NCI-H526 (cell line): ENCODE measurements at regions not wholly inside any gene's neighbourhood (a gene's known extent, or its start where the extent isn't known, plus 50 kb on each side); places are given as distances from the start of the nearest gene placed in this dataset.
"Not testable (repeated sequence)": the region's sequence is repeated elsewhere in the genome, so short reads cannot be mapped to it uniquely, and the experiment has no call there.

ENCODE experiments used
- DNase-seq, 2 experiments: peaks; one replicate each; lab custom pipeline; 2025; lab: John Stamatoyannopoulos, UW

DNA sequence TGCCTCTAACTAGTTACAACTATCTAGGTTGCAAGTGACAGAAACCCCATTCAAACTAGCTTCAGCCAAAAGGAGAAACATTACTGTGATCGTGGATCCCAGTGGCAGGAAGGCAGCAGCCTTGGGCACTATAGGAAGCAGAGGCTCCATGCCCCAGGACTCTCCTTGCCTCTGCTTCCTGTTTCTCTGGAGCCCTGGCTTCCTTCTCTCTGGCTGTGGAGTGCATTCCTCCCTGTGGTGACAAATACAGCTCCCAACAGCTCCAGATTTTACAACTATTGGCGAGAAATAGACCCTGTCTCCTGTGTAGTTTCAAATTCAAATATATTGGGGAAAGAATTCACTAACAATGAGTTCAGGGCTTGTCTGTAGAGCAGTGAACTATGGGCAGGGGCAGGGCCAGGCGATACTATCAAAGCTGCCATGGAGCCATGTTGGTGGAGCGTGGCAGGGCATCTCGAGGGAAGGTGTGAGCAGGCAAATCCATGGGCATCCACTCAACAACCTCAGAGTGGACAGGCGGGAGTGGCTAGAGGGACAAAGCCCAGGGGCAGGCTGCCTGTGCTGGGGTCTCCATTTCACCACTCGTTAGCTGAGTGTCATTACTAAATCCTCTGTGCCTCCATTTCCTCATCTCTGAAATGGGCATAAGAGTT is 189.5 kb downstream of the ERCC6L2 start:
- no peak for DNase-seq

DNA sequence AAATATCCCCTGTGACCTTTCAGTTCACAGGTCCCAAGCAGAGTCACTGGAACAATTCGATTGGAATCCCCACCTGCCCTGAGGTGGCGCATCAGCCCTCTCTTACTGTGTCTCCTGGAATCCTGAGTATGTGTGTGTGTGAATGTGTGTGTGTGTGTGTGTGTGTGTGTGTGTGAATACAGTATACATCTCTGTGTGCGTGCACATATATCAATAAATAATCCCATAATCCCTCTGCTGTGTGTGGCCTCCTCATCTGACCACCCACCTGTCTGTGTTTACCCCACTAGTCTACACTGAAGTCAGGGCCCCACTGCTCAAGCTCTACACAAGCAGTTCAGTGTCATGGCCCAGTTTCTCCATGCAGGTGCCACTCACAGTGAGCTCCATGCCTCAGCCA is 187.4 kb downstream of the ERCC6L2 start:
- DNase-seq = no peak

DNA sequence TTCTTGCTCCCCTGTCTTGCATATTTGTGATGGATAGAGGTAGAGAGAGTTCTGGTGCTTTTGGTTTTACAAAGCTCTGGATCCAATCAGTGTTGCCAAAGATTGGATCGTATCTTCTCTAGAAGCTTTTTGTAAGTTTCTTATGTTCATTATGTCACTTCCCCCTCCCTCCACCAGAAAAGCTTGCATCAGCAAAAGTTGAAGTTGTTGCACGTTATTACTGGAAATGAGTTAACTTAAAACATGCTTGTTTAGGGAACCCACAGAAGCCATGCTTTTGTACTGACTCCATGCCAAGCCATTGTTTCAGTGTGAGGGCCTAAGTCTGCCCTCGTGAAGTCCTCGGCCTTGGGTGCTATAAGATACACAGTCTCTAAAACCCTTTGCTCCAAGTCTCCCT is 186.5 kb downstream of the ERCC6L2 start:
- DNase-seq = no peak

DNA sequence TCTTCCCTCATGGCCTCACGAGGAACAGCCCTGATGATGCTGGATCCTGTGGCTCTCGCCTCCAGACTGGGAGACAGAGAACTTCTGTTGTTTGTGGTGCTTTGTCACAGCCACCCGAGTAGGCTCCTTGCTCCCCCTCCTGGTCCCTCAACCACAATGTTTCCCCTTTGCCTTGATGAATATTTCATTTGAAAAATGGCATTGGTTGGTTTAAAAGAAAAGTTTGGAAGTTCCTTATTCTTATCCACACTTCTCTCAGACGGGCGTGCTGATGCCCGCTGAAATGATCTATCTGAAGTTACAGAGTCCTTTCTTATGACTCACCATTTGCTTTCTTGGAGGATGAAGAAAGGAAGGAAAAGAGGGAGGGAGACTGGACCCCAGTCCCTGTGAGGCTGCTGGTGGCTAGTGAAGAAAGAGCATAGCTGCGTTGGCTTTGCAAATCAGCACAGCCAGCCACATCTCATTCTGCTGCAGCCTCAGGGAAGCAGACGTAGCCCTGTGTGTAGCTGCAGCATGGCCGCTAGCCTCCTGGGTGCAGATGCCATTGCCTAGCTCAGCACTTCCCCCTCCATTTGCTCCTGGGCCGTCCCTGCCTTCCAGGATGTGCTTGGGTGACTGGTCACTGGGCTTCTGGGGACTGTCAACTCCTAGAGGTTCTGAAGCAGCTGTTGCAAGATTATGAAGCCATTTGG is 185.9 kb downstream of the ERCC6L2 start:
- peak in 1 of 2 experiments; percentile 28 for DNase-seq

DNA sequence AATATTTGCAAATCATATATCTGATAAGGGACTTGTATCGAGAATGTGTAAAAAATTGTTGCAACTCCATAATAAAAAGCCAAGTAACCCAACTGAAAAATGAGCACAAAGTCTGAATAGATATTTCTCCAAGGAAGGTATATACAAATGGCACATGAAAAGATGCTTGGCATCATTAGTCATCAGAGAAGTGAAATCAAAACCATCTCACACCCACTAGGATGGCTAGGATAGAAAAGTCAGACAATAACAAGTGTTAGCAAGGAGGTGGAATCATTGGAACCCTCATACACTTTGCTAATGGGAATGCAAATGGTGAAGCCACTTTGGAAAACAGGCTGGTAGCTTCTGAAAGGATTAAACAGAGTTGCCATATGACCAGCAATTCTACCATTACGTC is 182.7 kb downstream of the ERCC6L2 start:
- DNase-seq = no peak

DNA sequence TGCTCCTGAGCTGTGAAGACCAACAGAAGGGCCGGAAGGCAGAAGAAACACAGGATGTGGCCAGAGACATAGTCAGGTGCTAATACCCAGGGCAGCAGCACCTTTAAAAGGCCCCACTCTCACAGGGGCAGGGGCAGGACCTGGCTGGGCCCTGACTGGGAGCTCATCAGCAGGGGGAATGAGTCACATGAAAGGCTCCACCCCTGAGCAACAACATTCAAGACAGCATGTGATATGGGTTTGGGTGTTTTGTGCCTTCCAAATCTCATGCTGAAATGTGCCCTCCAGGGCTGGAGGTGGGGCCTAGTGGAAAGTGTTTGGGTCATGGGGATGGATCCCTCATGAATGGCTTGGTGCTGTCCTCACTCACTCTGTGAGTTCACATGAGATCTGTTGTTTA is 181.7 kb downstream of the ERCC6L2 start:
- no peak for DNase-seq

DNA sequence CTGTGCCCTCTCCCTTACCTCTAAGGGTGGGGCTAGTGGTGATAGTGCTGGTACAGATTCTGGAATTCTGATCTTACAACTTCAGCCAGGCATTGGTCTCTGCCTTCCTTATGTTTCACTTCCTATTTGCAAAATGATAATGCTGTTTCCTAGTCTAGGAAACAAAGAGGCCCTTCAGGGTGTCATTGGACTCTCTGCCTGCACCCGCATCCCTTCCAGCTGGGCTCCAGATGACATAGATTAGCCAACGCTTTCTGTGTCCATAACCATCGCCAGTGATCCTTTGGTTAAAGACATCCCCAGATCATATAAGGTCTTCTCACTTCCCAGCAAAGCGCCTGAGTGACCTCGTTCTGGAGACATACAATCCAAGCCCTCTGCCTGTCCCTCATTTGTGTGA is 180.7 kb downstream of the ERCC6L2 start:
- DNase-seq = no peak

DNA sequence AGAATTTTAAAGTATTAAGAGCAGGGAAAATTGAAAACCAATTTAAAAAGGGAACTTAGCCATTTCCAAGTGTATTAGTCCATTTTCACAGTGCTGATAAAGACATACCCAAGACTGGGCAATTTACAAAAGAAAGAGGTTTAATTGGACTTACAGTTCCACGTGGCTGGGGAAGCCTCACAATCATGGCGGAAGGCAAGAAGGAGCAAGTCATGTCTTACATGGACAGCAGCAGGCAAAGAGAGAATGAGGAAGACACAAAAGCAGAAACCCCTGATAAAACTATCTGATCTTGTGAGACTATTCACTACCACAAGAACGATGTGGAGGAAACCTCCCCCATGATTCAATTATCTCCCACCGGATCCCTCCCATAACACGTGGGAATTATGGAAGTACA is 178.8 kb downstream of the ERCC6L2 start:
- DNase-seq = not testable (repeated sequence)

DNA sequence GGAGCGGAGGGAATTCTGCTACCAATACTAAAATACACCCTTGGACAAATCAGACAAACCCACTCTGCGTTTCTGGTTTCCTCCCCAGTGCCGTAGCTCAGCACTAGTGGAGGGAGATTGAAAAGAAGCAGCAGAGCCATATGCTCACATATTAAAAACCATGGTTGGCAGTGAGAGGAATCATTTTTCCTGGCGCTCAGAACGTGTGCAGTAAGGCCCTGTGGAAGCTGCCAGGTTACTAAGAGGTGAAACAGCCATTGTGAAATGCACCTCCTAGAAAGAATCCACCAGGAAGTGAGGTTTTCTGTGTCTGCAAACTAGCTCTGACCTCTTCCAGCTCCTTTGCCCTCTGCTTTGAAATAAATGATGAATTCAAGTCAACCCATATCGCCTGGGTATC is 177.2 kb downstream of the ERCC6L2 start:
- DNase-seq = no peak

DNA sequence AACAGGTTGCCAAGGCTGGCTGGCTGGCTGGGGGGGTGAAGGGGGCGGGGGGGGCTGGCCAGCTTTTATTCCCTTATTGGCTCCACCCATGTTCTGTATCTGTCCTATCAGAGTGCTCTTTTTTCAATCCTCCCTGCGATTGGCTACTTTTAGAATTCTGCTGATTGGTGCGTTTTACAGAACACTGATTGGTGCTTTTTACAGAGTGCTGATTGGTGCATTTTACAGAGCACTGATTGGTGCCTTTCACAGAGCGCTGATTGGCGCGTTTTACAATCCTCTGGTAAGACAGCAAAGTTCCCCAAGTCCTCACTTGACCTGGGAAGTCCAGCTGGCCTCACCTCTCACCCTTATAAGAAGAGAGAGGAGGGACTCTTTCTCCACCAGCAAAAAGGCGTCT is 175.9 kb downstream of the ERCC6L2 start:
- DNase-seq = no peak

DNA sequence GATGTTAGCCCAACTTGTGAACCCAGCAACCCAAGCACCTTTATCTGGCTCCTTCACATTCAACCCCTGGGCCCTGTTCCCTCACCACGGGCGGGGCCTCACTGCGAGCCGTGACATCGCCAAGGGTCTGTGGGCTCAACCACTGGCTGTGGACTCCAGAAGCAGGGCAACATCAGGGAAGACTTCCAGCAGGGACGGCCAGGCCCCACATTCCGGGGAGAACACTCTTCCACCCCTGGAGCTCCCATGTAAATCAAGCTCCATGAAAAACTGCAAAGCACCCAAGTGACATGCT is 175.3 kb downstream of the ERCC6L2 start:
- no peak for DNase-seq

DNA sequence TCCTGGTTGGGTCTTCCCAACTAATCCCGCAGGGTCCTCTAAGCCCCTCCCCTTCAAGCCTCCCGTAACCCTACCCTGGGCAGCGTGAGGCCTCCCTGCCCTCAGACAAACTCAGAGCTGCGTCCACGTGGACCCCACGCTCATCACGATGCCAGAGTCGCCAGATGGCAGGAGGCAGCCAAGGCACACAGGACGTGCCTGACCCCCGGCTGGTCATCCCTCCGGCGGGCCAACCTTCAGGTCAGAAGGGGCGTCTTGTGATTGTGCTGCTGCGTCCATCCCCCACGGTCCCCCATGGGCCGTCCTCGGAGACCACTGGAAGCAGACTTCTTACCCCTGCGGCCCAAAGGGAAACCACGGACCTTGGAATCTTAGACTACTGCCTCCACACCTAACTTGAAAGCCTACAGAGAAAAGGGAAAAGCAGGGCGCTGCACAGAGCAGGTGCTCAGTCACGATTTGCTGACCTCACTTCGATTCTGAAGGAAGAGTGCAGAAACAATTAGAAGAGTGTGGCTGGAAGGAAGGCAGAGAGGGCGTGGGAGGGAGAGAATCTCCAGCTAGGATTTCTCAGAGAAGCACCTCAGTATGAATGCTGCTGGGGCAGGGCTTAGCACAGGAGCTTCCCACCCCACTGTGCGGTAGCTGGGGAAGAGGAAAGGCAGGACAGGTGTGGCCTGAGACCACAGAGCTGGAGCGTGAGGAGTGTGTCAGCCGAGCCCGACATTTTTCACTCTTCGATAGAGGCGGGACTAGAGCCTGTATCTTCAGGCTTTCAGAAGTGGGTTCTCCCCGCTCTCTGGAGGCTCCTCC is 174.8 kb downstream of the ERCC6L2 start:
- no peak for DNase-seq

DNA sequence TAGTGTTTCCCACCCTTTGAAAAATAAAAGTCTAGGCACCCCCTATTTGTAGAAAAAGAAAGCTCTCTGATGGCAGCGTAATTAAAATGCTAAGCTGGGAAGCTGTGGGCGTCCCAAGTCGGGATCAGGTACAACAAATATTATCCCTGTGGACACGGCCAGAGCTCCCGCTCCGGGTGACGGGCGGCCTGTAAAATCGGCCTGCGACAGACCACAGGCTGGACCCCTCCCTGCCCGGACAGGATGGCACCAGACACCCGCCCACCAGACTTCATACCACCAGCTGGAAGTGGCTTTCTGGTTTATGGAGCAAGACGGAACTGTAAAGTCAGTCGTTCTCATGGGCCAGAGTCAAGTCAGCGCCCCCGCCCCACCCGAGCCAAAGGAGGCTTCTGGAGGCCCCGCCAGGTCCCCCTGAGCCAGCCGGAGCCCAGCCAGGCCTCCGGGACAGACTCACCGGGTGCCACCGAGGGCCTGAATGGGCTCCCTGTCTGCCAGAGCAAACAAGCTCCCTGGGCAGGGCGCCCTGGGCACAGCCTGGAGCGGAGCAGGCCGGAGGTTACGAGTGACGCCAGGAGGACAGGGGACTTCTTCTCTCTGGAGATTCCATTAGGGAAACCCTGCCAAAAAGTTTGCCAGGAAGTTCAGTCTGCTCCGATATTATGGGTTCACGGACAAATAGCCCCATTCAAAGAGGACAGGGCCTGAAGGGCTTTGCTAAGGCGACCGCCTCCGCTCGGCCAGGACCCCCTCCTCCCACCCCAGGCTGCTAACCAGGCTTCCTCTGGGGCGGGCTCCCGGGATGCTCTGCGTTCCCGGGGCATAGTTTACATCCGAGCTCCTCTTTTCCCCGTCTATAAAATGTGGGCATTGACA is 173.7 kb downstream of the ERCC6L2 start:
- DNase-seq = no peak

DNA sequence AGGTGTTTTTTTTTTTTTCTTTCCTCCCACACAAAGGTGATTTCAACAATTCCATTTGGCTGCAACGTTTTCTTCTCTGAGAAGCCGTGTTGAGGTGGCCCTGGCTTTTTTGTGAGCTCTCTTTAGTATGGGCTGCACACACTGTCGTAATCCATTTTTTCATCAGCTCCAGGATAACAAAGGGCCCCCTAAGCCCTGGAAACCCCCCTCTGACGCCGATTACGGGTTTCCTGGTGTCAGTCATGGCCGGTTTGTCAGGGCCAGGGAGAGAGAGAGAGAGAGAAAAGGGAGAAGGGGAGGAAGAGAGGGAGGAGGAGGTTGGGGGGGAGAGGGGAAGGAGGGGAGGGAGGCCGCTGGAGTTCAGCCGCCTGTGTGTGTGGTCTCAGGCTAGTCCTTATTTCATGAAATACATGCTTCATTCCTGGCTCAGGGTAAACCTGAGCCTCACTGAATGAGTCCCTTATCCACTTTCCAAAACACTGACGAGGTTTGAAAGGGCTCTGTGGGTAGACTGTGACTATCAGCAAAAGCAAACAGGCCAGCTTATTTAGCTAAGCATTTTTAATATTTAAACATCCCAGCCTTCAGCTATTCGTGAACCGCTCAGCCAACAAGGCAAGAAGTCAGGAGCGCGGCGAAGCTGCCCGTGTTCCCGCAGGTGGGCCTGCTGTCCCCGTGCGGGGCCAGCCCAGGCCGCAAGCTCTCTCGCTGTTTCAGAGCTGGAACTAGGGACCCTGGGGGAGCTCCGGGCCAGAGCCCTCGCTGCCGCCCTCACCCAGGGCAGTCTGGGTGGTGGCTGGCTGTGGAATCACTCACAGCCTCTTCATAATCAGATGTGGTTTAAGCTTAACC is 172.8 kb downstream of the ERCC6L2 start:
- peak in 1 of 2 experiments; percentile 28 for DNase-seq

DNA sequence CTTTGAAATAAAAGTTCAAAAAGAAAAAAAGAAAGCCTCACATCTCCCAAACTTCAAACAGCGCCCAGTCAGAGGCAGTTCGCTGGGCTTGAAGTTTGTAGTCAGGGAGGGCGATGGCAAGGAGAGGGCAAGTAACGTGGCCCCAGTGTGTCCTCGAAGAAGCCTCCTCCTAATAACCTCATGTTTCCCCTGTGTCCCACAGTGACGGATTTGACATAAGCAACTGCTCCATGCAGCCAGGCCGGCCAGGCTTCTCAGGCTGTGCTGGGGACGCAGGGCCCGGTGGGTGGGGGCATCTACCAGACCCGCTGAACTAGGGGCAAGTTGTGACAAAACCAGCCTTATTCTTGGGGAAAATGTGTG is 172.2 kb downstream of the ERCC6L2 start:
- DNase-seq = no peak

DNA sequence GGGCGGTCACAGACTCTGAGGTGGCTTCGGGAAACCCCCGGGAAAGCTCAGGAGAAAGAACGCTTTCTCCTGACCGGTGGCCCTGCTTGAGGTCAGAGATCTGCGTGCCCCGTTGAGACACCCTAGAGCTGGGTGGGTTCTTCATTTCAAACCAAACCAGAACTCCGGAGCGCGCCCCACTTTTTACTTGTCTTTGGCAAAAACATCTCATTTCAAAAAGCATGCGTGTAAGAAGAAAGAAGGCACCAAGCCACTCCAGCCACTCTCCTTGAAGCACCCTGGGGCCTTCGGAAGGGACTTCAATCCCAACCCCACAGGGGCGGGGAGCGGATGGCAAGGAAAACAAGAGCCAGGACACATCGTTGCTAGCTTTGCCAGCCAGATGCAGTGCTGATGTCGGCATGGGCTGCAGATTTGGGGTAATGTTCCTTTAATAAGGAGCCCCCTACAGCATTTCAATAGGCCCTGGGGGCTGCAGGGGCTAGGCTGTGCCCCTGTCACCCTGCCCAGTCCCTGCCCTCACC is 171.7 kb downstream of the ERCC6L2 start:
- DNase-seq = no peak

DNA sequence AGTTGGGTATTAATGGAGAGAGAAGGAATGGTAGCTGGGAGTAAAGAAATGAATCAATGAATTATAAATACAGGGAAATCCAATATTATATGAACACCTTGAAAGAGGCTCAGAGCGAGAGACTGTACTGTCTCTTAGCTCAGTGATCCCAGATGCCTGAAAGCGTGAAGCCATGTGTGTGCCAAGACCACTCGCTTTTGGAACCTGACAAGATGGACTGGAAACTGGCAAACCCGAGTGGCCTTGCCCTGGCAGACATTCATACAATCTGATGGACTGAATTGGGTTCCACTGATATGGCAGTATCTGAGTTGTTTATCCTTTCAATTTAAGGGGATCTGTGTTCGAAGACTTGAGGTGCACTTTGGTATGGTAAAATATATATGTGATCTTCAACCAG is 170.3 kb downstream of the ERCC6L2 start:
- DNase-seq = no peak

DNA sequence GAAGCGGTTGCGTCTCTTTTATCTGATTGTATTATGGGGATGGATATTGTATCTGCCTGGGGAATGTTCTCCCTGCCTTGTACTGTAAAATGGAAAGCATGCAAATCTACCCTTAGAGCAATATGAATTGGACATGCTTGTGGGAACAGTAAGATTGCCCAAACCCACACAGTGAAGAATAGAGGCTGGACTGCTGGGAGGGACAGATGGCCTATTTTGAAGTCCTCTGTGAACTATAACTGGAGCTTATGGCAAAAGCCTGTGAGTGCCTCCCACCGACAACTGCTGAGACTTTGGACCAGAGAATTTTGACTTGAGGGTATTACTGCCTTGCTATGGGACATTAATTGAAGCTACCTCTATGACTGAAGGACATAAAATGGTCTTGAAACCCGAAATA is 168.9 kb downstream of the ERCC6L2 start:
- DNase-seq = peak; percentile 36 to 37

DNA sequence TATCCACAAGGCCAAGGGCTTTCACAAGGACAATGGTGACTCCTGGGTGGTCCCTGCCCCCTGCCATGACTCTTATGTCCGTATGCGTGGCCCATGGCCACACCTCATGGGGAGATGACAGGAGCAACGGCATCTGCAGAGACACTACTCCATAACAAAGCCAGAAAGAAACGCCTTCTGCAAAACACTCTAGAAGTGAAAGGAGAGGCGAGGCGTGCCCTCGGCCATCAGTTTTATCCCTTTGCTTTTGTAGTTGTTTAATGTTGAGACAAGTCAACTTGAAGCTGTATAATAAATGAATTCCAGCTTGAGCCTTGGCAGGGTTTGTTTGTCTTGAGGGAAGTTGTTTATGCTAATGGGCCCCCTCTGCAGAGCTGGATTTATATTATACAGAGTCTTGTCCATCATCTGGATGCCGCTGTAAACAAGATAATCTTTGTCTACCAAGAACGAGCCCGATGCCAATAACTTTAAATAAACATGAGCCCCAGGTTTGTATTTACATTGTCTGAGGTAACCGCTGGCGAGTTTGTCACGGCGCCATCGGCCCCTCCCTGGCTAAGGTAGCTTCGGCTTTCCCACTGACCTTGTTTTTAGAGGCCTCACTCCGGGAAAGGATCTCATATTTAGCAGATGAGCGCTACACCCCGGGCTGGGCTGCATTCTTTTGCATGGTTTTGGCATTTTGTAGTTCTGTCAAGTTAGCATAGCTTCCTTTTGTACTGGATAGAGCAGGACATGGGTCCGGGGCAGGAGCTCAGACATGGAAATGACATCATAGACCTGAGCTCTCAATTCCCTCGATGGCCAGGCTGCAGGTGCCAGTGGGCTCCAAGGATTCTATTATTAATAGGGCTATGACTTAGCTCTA is 165.3 kb downstream of the ERCC6L2 start:
- DNase-seq = peak; percentile 50 to 53

DNA sequence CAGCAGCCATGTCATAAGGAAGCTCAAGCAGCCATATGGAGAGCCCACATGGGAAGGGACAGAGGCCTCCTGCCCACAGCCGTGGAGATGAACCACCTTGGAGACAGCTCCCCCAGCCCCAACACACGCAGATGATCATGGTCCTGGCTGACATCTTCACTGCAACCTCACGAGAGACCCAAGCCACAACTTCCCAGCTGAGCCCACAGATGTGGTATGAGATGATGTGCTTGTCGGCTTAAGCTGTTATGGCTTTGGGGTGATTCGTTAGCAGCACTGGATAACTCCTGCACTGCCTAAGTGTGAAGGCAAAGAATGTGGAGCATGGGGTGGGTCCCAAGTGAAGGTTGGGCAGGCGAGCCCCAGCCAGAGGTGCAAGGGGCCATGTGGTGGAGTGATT is 163.4 kb downstream of the ERCC6L2 start:
- no peak for DNase-seq
